ENCODE measurements at regions not wholly inside any gene's neighbourhood (a gene's known extent, or its start where the extent isn't known, plus 50 kb on each side); places are given as distances from the start of the nearest gene placed in this dataset.

DNA sequence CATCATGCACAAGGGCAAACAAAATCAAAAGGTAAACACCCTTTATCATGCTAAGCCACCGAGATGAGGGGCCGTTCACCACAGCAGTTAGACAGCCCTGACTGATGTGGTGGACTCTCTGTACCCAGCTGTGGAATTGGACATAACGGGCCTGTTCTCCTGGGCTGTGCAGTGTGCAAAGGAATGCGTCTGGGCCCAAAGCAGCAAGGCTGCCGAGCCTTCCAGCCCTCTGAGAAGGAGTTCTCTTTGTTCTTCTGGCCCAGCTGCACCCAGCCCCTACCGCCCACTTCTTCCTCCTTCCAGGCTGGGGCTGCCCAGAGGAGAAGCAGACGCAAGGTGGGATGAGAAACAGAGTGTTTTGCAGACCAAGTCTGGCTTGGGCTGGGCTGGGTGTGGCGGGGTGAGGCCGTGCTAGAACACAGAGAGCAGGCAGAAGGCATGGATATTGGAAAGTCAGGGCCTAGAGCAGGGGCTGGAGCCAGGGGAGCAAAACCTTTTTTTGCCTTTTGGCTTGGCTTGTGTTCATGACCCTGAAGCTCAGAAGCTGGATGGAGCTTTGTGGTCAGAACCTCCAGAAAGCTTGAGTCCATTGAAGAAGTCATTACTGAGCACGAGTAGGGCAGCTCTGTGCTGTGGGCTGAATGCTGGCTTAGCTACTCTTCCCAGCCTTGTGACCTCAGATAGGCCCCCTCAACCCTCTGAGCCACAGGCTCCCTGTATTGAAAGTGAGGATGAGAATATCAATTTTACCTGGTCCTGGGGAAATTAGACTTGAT lies 49.8 kb upstream of the SH3PXD2B start:
- TF ChIP-seq LARP7 (IDR thresholded peaks at IDR 0.05) (no peak), CEBPG (CRISPR knock-in tag; IDR thresholded peaks at IDR 0.05) (no peak), CEBPG (tag; conservative IDR thresholded peaks at IDR 0.05 in 1 of 2, IDR thresholded peaks at IDR 0.05 in 1 of 2) (no peak), CTCF (IDR thresholded peaks at IDR 0.05 in 2 of 3, conservative IDR thresholded peaks at IDR 0.05 in 1 of 3; ENCODE audit: insufficient read depth in 2 of 3, low read depth in 1 of 3, low read length in 3 of 3) (no peak), POLR2AphosphoS5 (IDR thresholded peaks at IDR 0.05; ENCODE audit: control insufficient read depth, insufficient read depth, low read depth, low read length) (no peak), CBX8 (IDR thresholded peaks at IDR 0.05; ENCODE audit: borderline replicate concordance, extremely low read depth, low read depth, low read length, poor library complexity, severe bottlenecking) (no peak), PTRF (tag; IDR thresholded peaks at IDR 0.05) (no peak), BCOR (IDR thresholded peaks at IDR 0.05) (no peak), MAX (CRISPR knock-in tag; IDR thresholded peaks at IDR 0.05) (no peak), POLR2A (conservative IDR thresholded peaks at IDR 0.05) (no peak), ELF1 (tag; IDR thresholded peaks at IDR 0.05) (no peak)
- TF ChIP-seq, protein P1, sequence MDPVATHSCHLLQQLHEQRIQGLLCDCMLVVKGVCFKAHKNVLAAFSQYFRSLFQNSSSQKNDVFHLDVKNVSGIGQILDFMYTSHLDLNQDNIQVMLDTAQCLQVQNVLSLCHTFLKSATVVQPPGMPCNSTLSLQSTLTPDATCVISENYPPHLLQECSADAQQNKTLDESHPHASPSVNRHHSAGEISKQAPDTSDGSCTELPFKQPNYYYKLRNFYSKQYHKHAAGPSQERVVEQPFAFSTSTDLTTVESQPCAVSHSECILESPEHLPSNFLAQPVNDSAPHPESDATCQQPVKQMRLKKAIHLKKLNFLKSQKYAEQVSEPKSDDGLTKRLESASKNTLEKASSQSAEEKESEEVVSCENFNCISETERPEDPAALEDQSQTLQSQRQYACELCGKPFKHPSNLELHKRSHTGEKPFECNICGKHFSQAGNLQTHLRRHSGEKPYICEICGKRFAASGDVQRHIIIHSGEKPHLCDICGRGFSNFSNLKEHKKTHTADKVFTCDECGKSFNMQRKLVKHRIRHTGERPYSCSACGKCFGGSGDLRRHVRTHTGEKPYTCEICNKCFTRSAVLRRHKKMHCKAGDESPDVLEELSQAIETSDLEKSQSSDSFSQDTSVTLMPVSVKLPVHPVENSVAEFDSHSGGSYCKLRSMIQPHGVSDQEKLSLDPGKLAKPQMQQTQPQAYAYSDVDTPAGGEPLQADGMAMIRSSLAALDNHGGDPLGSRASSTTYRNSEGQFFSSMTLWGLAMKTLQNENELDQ (CRISPR knock-in tag; IDR thresholded peaks at IDR 0.05; ENCODE audit: borderline replicate concordance), result no peak
- TF ChIP-seq, protein P2, sequence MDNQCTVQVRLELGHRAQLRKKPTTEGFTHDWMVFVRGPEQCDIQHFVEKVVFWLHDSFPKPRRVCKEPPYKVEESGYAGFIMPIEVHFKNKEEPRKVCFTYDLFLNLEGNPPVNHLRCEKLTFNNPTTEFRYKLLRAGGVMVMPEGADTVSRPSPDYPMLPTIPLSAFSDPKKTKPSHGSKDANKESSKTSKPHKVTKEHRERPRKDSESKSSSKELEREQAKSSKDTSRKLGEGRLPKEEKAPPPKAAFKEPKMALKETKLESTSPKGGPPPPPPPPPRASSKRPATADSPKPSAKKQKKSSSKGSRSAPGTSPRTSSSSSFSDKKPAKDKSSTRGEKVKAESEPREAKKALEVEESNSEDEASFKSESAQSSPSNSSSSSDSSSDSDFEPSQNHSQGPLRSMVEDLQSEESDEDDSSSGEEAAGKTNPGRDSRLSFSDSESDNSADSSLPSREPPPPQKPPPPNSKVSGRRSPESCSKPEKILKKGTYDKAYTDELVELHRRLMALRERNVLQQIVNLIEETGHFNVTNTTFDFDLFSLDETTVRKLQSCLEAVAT (IDR thresholded peaks at IDR 0.05), result no peak
